ENCODE measurements at regions not wholly inside any gene's neighbourhood (a gene's known extent, or its start where the extent isn't known, plus 50 kb on each side); places are given as distances from the start of the nearest gene placed in this dataset.

DNA sequence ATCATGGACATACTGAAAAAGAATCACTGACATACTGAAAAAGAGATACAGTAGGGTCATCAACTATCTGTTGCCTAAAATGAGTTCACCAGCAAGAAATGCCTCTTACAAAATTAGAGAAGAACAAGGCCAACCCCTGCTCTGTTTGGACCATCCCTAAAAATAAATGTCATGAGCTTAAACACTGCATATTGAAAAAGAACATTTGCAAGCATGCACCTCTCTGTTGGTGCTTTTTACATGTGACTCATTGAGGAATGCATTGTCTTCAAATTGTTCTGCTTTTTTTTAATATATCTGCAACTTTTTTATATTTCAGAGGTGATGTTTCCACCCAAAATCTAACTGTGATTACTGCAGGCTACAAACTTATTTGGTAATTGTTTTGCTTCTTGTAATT is 233.9 kb upstream of the LRATD1 start:
- no peak for TF ChIP-seq ZSCAN30 (CRISPR knock-in tag; IDR thresholded peaks at IDR 0.05)
- TF ChIP-seq, protein P1, sequence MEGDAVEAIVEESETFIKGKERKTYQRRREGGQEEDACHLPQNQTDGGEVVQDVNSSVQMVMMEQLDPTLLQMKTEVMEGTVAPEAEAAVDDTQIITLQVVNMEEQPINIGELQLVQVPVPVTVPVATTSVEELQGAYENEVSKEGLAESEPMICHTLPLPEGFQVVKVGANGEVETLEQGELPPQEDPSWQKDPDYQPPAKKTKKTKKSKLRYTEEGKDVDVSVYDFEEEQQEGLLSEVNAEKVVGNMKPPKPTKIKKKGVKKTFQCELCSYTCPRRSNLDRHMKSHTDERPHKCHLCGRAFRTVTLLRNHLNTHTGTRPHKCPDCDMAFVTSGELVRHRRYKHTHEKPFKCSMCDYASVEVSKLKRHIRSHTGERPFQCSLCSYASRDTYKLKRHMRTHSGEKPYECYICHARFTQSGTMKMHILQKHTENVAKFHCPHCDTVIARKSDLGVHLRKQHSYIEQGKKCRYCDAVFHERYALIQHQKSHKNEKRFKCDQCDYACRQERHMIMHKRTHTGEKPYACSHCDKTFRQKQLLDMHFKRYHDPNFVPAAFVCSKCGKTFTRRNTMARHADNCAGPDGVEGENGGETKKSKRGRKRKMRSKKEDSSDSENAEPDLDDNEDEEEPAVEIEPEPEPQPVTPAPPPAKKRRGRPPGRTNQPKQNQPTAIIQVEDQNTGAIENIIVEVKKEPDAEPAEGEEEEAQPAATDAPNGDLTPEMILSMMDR (CRISPR knock-in tag; IDR thresholded peaks at IDR 0.05) = no peak
- TF ChIP-seq, protein P2, sequence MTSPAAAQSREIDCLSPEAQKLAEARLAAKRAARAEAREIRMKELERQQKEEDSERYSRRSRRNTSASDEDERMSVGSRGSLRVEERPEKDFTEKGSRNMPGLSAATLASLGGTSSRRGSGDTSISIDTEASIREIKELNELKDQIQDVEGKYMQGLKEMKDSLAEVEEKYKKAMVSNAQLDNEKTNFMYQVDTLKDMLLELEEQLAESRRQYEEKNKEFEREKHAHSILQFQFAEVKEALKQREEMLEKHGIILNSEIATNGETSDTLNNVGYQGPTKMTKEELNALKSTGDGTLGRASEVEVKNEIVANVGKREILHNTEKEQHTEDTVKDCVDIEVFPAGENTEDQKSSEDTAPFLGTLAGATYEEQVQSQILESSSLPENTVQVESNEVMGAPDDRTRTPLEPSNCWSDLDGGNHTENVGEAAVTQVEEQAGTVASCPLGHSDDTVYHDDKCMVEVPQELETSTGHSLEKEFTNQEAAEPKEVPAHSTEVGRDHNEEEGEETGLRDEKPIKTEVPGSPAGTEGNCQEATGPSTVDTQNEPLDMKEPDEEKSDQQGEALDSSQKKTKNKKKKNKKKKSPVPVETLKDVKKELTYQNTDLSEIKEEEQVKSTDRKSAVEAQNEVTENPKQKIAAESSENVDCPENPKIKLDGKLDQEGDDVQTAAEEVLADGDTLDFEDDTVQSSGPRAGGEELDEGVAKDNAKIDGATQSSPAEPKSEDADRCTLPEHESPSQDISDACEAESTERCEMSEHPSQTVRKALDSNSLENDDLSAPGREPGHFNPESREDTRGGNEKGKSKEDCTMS (CRISPR knock-in tag; conservative IDR thresholded peaks at IDR 0.05) = no peak

Measured in HepG2 (cell line).